H1 (cell line): ENCODE measurements at regions not wholly inside any gene's neighbourhood (a gene's known extent, or its start where the extent isn't known, plus 50 kb on each side); places are given as distances from the start of the nearest gene placed in this dataset.

Experiments used
- CTCF ChIA-PET: fragments of 300-600 bp; sonication (Branson Sonifier 250); formaldehyde crosslinking; loops from one replicate; lab custom pipeline; 2021; ENCODE audit not compliant: partially characterized antibody; lab: Charles Lee
- POLR2A ChIA-PET: fragments of 300-600 bp; sonication (Branson Sonifier 250); formaldehyde crosslinking; loops from one replicate; lab custom pipeline; 2021; ENCODE audit warnings: inconsistent platforms; ENCODE audit not compliant: partially characterized antibody; lab: Charles Lee
- DNase-seq, 2 experiments: peaks; one replicate each; pipeline versions ENCODE4 v3.0.0 to v3.0.0-alpha.2; 2010 to 2022; ENCODE audit warnings: low spot score in 2 of 2, low read depth in 1 of 2, mixed read lengths in 1 of 2
- FAIRE-seq: peaks from 2 replicates; lab custom pipeline; 2011; peaks lifted over from hg19 to GRCh38; lab: Jason Lieb, UNC
- H2AFZ ChIP-seq: 2 replicates; pipeline ENCODE4 v1.8.1; 2012; ENCODE audit warnings: low read length, inconsistent platforms
- H2AK5ac ChIP-seq: 2 replicates; pipeline ENCODE4 v1.6.1; 2013; ENCODE audit warnings: low read depth, low read length
- H2BK120ac ChIP-seq: replicated peaks from 2 replicates; pipeline ENCODE3; 2013; ENCODE audit warnings: low read depth, low read length, inconsistent platforms
- H2BK12ac ChIP-seq: 2 replicates; pipeline ENCODE4 v1.6.1; 2013; ENCODE audit warnings: low read depth, low read length
- H2BK15ac ChIP-seq: 2 replicates; pipeline ENCODE4 v1.6.1; 2013; ENCODE audit warnings: low read length
- H2BK20ac ChIP-seq: 2 replicates; pipeline ENCODE4 v1.6.1; 2013; ENCODE audit warnings: low read length
- H2BK5ac ChIP-seq: 2 replicates; pipeline ENCODE4 v1.6.1; 2013; ENCODE audit warnings: low read depth, low read length
- H3K14ac ChIP-seq: 2 replicates; pipeline ENCODE4 v1.6.1; 2013; ENCODE audit warnings: inconsistent platforms; ENCODE audit not compliant: insufficient read length
- H3K18ac ChIP-seq: 2 replicates; pipeline ENCODE4 v1.6.1; 2013; ENCODE audit warnings: low read length; ENCODE audit errors: extremely low read depth
- H3K23ac ChIP-seq: 2 replicates; pipeline ENCODE4 v1.6.1; 2013; ENCODE audit warnings: inconsistent platforms; ENCODE audit not compliant: insufficient read length
- H3K23me2 ChIP-seq: 2 replicates; pipeline ENCODE4 v1.6.1; 2013; ENCODE audit warnings: low read depth, low read length
- H3K27ac ChIP-seq: 2 replicates; pipeline ENCODE4 v1.6.1; 2011; ENCODE audit warnings: low read depth, low read length, inconsistent platforms
- H3K27me3 ChIP-seq, 4 experiments: replicated peaks in 1 of 4; 1 replicate in 1 of 4; 2 replicates in 3 of 4; pipeline versions ENCODE4 v1.6.1 to v1.8.1; 2011 to 2013; ENCODE audit warnings: low read length in 3 of 4, mild to moderate bottlenecking in 3 of 4, inconsistent platforms in 2 of 4, mixed read lengths in 2 of 4, moderate library complexity in 1 of 4; ENCODE audit not compliant: control insufficient read depth in 3 of 4, insufficient read depth in 3 of 4; ENCODE audit errors: extremely low read depth in 1 of 4
- H3K36me3 ChIP-seq, 4 experiments: 2 replicates each; pipeline versions ENCODE4 v1.6.1 to v1.8.1; 2011 to 2013; ENCODE audit warnings: mild to moderate bottlenecking in 4 of 4, low read length in 3 of 4, moderate library complexity in 2 of 4, control low read depth in 1 of 4, inconsistent platforms in 1 of 4; ENCODE audit not compliant: insufficient read depth in 4 of 4, control insufficient read depth in 2 of 4
- H3K4ac ChIP-seq: replicated peaks from 2 replicates; pipeline ENCODE3; 2013; ENCODE audit warnings: low read length, low read depth, mixed read lengths, inconsistent platforms; ENCODE audit not compliant: insufficient read length
- H3K4me1 ChIP-seq, 4 experiments: replicated peaks in 1 of 4; 1 replicate in 1 of 4; 2 replicates in 3 of 4; pipeline versions ENCODE4 v1.6.1 to v1.8.1; 2011 to 2013; ENCODE audit warnings: low read length in 3 of 4, inconsistent platforms in 2 of 4, mixed read lengths in 1 of 4; ENCODE audit not compliant: insufficient read depth in 4 of 4, control insufficient read depth in 3 of 4
- H3K4me2 ChIP-seq, 2 experiments: 2 replicates each; pipeline versions ENCODE4 v1.6.1 to v1.8.1; 2011 to 2013; ENCODE audit warnings: low read depth in 2 of 2, low read length in 2 of 2, control low read depth in 1 of 2, inconsistent platforms in 1 of 2, mild to moderate bottlenecking in 1 of 2; ENCODE audit not compliant: insufficient read depth in 1 of 2
- H3K4me3 ChIP-seq, 4 experiments: fragments of 200-600, 300-600 bp in 1 of 4; sonication (generic), shearing (Covaris generic), sonication (Bioruptor Twin) in 1 of 4; 2 replicates each; pipeline versions ENCODE4 v1.5.1 to v1.8.1; 2011 to 2016; ENCODE audit warnings: low read length in 4 of 4, low read depth in 3 of 4, control low read depth in 2 of 4, inconsistent platforms in 2 of 4, mild to moderate bottlenecking in 2 of 4, mixed read lengths in 1 of 4, moderate library complexity in 1 of 4; ENCODE audit not compliant: insufficient read depth in 2 of 4; ENCODE audit errors: extremely low read depth in 1 of 4
- H3K56ac ChIP-seq: replicated peaks from 2 replicates; pipeline ENCODE3; 2013; ENCODE audit warnings: low read depth, mild to moderate bottlenecking, mixed read lengths, low read length, inconsistent platforms; ENCODE audit not compliant: insufficient read length
- H3K79me1 ChIP-seq: 2 replicates; pipeline ENCODE4 v1.6.1; 2013; ENCODE audit warnings: low read depth, low read length, control low read depth
- H3K79me2 ChIP-seq, 2 experiments: 2 replicates each; pipeline versions ENCODE4 v1.6.1 to v1.8.1; 2012 to 2013; ENCODE audit warnings: low read length in 2 of 2, mild to moderate bottlenecking in 2 of 2, inconsistent platforms in 1 of 2; ENCODE audit not compliant: insufficient read depth in 2 of 2, control insufficient read depth in 1 of 2
- H3K9ac ChIP-seq, 4 experiments: replicated peaks in 1 of 4; 1 replicate in 1 of 4; 2 replicates in 3 of 4; pipeline versions ENCODE4 v1.6.1 to v1.8.1; 2011 to 2013; ENCODE audit warnings: low read depth in 3 of 4, low read length in 3 of 4, control low read depth in 2 of 4, mild to moderate bottlenecking in 2 of 4, moderate library complexity in 2 of 4, inconsistent platforms in 1 of 4; ENCODE audit errors: extremely low read depth in 1 of 4
- H3K9me3 ChIP-seq, 2 experiments: 2 replicates each; pipeline versions ENCODE4 v1.6.1 to v1.8.1; 2012 to 2013; ENCODE audit warnings: mild to moderate bottlenecking in 2 of 2, moderate library complexity in 2 of 2, control low read depth in 1 of 2, inconsistent platforms in 1 of 2, low read depth in 1 of 2, low read length in 1 of 2, mixed read lengths in 1 of 2; ENCODE audit not compliant: insufficient read depth in 2 of 2
- H4K20me1 ChIP-seq, 2 experiments: replicated peaks in 1 of 2; 2 replicates each; pipeline versions ENCODE3 to v1.8.1; 2011 to 2013; ENCODE audit warnings: inconsistent platforms in 2 of 2, low read length in 2 of 2, mild to moderate bottlenecking in 1 of 2; ENCODE audit not compliant: insufficient read depth in 2 of 2, control insufficient read depth in 1 of 2
- H4K5ac ChIP-seq: 2 replicates; pipeline ENCODE4 v1.6.1; 2013; ENCODE audit warnings: low read length, low read depth, mixed read lengths, inconsistent platforms; ENCODE audit not compliant: insufficient read length
- H4K8ac ChIP-seq: 2 replicates; pipeline ENCODE4 v1.8.0; 2013; ENCODE audit warnings: mild to moderate bottlenecking, moderate library complexity, low read length, inconsistent platforms; ENCODE audit not compliant: insufficient read depth; ENCODE audit errors: extremely low read depth
- H4K91ac ChIP-seq: replicated peaks from 2 replicates; pipeline ENCODE3; 2013; ENCODE audit warnings: low read length, mixed read lengths, inconsistent platforms; ENCODE audit not compliant: insufficient read length
- ASH2L ChIP-seq: fragments of 200-600, 300-600 bp; sonication (generic); IDR thresholded peaks from one replicate; pipeline ENCODE4 v1.7.1; 2017; ENCODE audit warnings: low read length
- ATF3 ChIP-seq: IDR thresholded peaks from 2 replicates; pipeline ENCODE4 v1.6.1; 2011; ENCODE audit warnings: low read depth, mild to moderate bottlenecking, low read length; ENCODE audit not compliant: insufficient read depth
- BACH1 ChIP-seq: IDR thresholded peaks from 2 replicates; pipeline ENCODE4 v1.6.1; 2012; ENCODE audit warnings: low read length, improper control_type of control experiment
- E2F6 ChIP-seq: IDR thresholded peaks from 2 replicates; pipeline ENCODE4 v1.6.1; 2012; ENCODE audit warnings: inconsistent platforms
- EGR1 ChIP-seq: IDR thresholded peaks from 2 replicates; pipeline ENCODE4 v1.6.1; 2011; ENCODE audit warnings: low read depth, low read length, borderline replicate concordance
- GTF2F1 ChIP-seq: IDR thresholded peaks from 2 replicates; pipeline ENCODE4 v1.6.1; 2012; ENCODE audit warnings: low read depth, low read length, improper control_type of control experiment, borderline replicate concordance
- KDM5A ChIP-seq: fragments of 200-600 bp; IDR thresholded peaks from 2 replicates; pipeline ENCODE4 v1.7.1; 2012; ENCODE audit warnings: mild to moderate bottlenecking, low read length, inconsistent platforms, mixed read lengths
- NANOG ChIP-seq: IDR thresholded peaks from 2 replicates; pipeline ENCODE4 v1.6.1; 2011; ENCODE audit warnings: low read length, low read depth, mild to moderate bottlenecking, inconsistent platforms; ENCODE audit not compliant: insufficient read depth, poor library complexity, severe bottlenecking
- PHF8 ChIP-seq: fragments of 200-600 bp; sonication (generic); conservative IDR thresholded peaks from 2 replicates; pipeline ENCODE4 v1.7.1; 2012; ENCODE audit warnings: low read depth, mild to moderate bottlenecking, inconsistent platforms, low read length, moderate library complexity
- SIN3A ChIP-seq, 2 experiments: IDR thresholded peaks in 1 of 2; conservative IDR thresholded peaks in 1 of 2; 2 replicates each; pipeline ENCODE4 v1.6.1; 2011 to 2012; ENCODE audit warnings: low read length in 2 of 2, improper control_type of control experiment in 1 of 2, low read depth in 1 of 2, mild to moderate bottlenecking in 1 of 2
- SUZ12 ChIP-seq: fragments of 200-600 bp; sonication (generic); IDR thresholded peaks from 2 replicates; pipeline ENCODE4 v1.6.1; 2012; ENCODE audit warnings: mild to moderate bottlenecking, inconsistent platforms, low read length, moderate library complexity, mixed read lengths
- TEAD4 ChIP-seq: IDR thresholded peaks from 2 replicates; pipeline ENCODE4 v1.6.1; 2012; ENCODE audit warnings: low read depth, low read length, inconsistent platforms, mixed read lengths
- WGBS, 2 experiments: shearing (Covaris generic) in 1 of 2; methylation state at CpG; one replicate each; pipeline versions ENCODE4 v1.1.6 to v1.1.7; 2013 to 2015; ENCODE audit warnings: low lambda C conversion rate in 2 of 2, mixed read lengths in 2 of 2, inconsistent platforms in 1 of 2, low coverage in 1 of 2, missing lambda C conversion rate in 1 of 2; ENCODE audit not compliant: insufficient replicate concordance in 2 of 2, insufficient coverage in 1 of 2, insufficient read length in 1 of 2; ENCODE audit errors: extremely low coverage in 1 of 2, missing lambda C conversion rate in 1 of 2; 5-methylcytosine and 5-hydroxymethylcytosine counted together

GRCh38 chr3:194900854-194901522 lies 215.3 kb downstream of the FAM43A start:
- Histone ChIP-seq H2BK5ac (no peak overlapping the region), H2BK120ac (no peak overlapping the region), H3K27ac (no peak overlapping the region), H2AK5ac (no peak overlapping the region), H3K79me2 (no peaks in the 10 kb centered on the region), H4K20me1 (no peaks in the 10 kb centered on the region), H2AFZ (no peak overlapping the region), H3K14ac (no peak overlapping the region), H4K8ac (peak overlapping the region; percentile 57; the same call in 1 of the 2 replicates), H3K4me1 (no peaks in the 10 kb centered on the region), H3K4ac (no peak overlapping the region), H2BK20ac (no peak overlapping the region), H3K23ac (no peak overlapping the region), H4K5ac (no peak overlapping the region), H3K4me3 (no peak overlapping the region), H2BK12ac (no peak overlapping the region), H3K9ac (no peak overlapping the region), H3K27me3 (no peaks in the 10 kb centered on the region), H3K79me1 (no peaks in the 10 kb centered on the region), H4K91ac (no peak overlapping the region), H3K36me3 (no peaks in the 10 kb centered on the region), H3K4me2 (no peak overlapping the region), H2BK15ac (no peak overlapping the region), H3K56ac (no peak overlapping the region), H3K9me3 (peaks cover 8 to 9% of the 10 kb centered on the region in 2 experiments; a peak in 2 of 4 replicates), H3K18ac (no peak overlapping the region), H3K23me2 (no peaks in the 10 kb centered on the region)
- WGBS, 2 experiments: 84% methylated on average over 4 of the region's 4 CpGs; no CpG with 5 or more reads in 1 of the 2 experiments
- ChIA-PET POLR2A (no interaction called here), CTCF (interaction anchor here (0.8 to 1.7 kb wide), 2 partner anchors 11 to 28 kb away, joined by 3 read pairs; no protein-coding TSS in a partner anchor)
- FAIRE-seq (no peak), DNase-seq (peak in 1 of 2 experiments; percentile 14)
- TF ChIP-seq ASH2L (no peak), SIN3A (conservative IDR thresholded peaks at IDR 0.05 in 1 of 2, IDR thresholded peaks at IDR 0.05 in 1 of 2; ENCODE audit: low read depth in 1 of 2, low read length in 2 of 2) (no peak), NANOG (no peak), SUZ12 (no peak), BACH1 (no peak), PHF8 (no peak), KDM5A (no peak), ATF3 (no peak), GTF2F1 (no peak), EGR1 (no peak), E2F6 (no peak), TEAD4 (no peak)
